Spleen (tissue), 11 donors: ENCODE measurements at regions not wholly inside any gene's neighbourhood (a gene's known extent, or its start where the extent isn't known, plus 50 kb on each side); places are given as distances from the start of the nearest gene placed in this dataset.

Experiments
- DNase-seq: peaks from one replicate; pipeline ENCODE4 v3.0.0-alpha.2; 2020
- H3K27ac ChIP-seq, 8 donors: fragments of 200-600 bp; sonication (generic) in 7 of 8; 1 replicate in 4 of 8; 2 replicates in 4 of 8; pipeline versions ENCODE4 v1.5.0 to v1.8.0; 2016 to 2021; ENCODE audit warnings: inconsistent platforms in 4 of 8, mild to moderate bottlenecking in 4 of 8, moderate library complexity in 1 of 8
- H3K27me3 ChIP-seq, 7 donors: fragments of 200-600 bp; sonication (generic) in 6 of 7; replicated peaks in 1 of 7; 1 replicate in 4 of 7; 2 replicates in 3 of 7; pipeline versions ENCODE4 v1.5.0 to v1.8.0; 2016 to 2021; ENCODE audit warnings: inconsistent platforms in 3 of 7, mild to moderate bottlenecking in 1 of 7
- H3K36me3 ChIP-seq, 6 donors: fragments of 200-600 bp; sonication (generic) in 5 of 6; 1 replicate in 4 of 6; 2 replicates in 2 of 6; pipeline versions ENCODE4 v1.5.0 to v1.8.0; 2016 to 2021; ENCODE audit warnings: inconsistent platforms in 2 of 6
- H3K4me1 ChIP-seq, 6 donors: fragments of 200-600 bp; sonication (generic) in 5 of 6; 1 replicate in 3 of 6; 2 replicates in 3 of 6; pipeline versions ENCODE4 v1.5.0 to v1.8.0; 2016 to 2021; ENCODE audit warnings: inconsistent platforms in 3 of 6
- H3K4me3 ChIP-seq, 8 donors: fragments of 200-600 bp; sonication (generic) in 7 of 8; 1 replicate in 4 of 8; 2 replicates in 4 of 8; pipeline versions ENCODE4 v1.5.0 to v1.8.0; 2016 to 2021; ENCODE audit warnings: inconsistent platforms in 4 of 8, mild to moderate bottlenecking in 4 of 8, moderate library complexity in 2 of 8
- H3K9me3 ChIP-seq, 8 donors: fragments of 200-600 bp; sonication (generic) in 7 of 8; 1 replicate in 4 of 8; 2 replicates in 4 of 8; pipeline versions ENCODE4 v1.5.0 to v1.8.0; 2016 to 2021; ENCODE audit warnings: inconsistent platforms in 4 of 8
- POLR2A ChIP-seq, 3 donors: fragments of 450-650 bp; IDR thresholded peaks; one replicate each; pipeline ENCODE4 v1.5.1; 2017; ENCODE audit warnings: antibody characterized with exemption in 3 of 3, mild to moderate bottlenecking in 1 of 3
- POLR2AphosphoS5 ChIP-seq, 3 donors: sonication (generic); formaldehyde crosslinking; IDR thresholded peaks; one replicate each; pipeline ENCODE4 v1.5.1; 2017; ENCODE audit warnings: antibody characterized with exemption in 3 of 3
- WGBS, 5 donors: extraction: QIAGEN DNeasy Blood & Tissue Kit in 3 of 5; methylation state at CpG; one replicate each; pipeline versions ENCODE4 v1.1.5 to v1.1.7; 2013 to 2018; 5-methylcytosine and 5-hydroxymethylcytosine counted together
- intact Hi-C: fragments of 100-400 bp; cut with DNase I; formaldehyde crosslinking; loops from one replicate; pipeline ENCODE4 v1.15.0; 2023; ENCODE audit warnings: low total_unique reads
- TF ChIP-seq, protein P1 (sequence below), 11 experiments: fragments of 200-600 bp in 7 of 11; fragments of 450-650 bp in 4 of 11; sonication (generic) in 4 of 11; IDR thresholded peaks in 8 of 11; conservative IDR thresholded peaks in 3 of 11; 1 replicate in 7 of 11; 2 replicates in 4 of 11; pipeline versions ENCODE4 v1.4.0 to v1.8.0; 2016 to 2021; ENCODE audit warnings: antibody characterized with exemption in 11 of 11, inconsistent platforms in 4 of 11, mild to moderate bottlenecking in 1 of 11
- donor health status: healthy with polysubstance abuse.
- donor health status: DM: no; HTN: no; CAD: no; lungs with moderate emphysema.
- donor health status: DM: no; HTN: no; CAD: no.
- donor health status: Bipolar disorder and iron deficiency.
- donor health status: healthy.
- donor health status: DM: no; HTN: no; CAD: no.
- donor health status: DM: yes; HTN: yes; CAD: no.

GRCh38 chr15:57819646-57820045 lies 113.1 kb downstream of the POLR2M start:
- H3K27me3 ChIP-seq = peaks cover 0 to 6% (median 0%) of the 10 kb centered on the region in 7 donors
- H3K4me1 ChIP-seq = no peaks in the 10 kb centered on the region
- no peak for TF ChIP-seq POLR2AphosphoS5 (IDR thresholded peaks at IDR 0.05)
- no peak for TF ChIP-seq POLR2A (IDR thresholded peaks at IDR 0.05)
- TF ChIP-seq, protein P1, sequence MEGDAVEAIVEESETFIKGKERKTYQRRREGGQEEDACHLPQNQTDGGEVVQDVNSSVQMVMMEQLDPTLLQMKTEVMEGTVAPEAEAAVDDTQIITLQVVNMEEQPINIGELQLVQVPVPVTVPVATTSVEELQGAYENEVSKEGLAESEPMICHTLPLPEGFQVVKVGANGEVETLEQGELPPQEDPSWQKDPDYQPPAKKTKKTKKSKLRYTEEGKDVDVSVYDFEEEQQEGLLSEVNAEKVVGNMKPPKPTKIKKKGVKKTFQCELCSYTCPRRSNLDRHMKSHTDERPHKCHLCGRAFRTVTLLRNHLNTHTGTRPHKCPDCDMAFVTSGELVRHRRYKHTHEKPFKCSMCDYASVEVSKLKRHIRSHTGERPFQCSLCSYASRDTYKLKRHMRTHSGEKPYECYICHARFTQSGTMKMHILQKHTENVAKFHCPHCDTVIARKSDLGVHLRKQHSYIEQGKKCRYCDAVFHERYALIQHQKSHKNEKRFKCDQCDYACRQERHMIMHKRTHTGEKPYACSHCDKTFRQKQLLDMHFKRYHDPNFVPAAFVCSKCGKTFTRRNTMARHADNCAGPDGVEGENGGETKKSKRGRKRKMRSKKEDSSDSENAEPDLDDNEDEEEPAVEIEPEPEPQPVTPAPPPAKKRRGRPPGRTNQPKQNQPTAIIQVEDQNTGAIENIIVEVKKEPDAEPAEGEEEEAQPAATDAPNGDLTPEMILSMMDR (IDR thresholded peaks at IDR 0.05 in 8 of 11, conservative IDR thresholded peaks at IDR 0.05 in 3 of 11) = no peak
- no peaks in the 10 kb centered on the region for H3K9me3 ChIP-seq
- H3K27ac ChIP-seq = no peak overlapping the region
- DNase-seq = no peak
- no peaks in the 10 kb centered on the region for H3K36me3 ChIP-seq
- intact Hi-C loops = no loop called here
- WGBS, 5 donors = 80 to 89% (median 85%) methylated on average over 4 of the region's 4 CpGs
- H3K4me3 ChIP-seq = no peak overlapping the region

- no peak overlapping the region for H3K27ac ChIP-seq
- no peaks in the 10 kb centered on the region for H3K4me1 ChIP-seq
- 26 to 80% (median 57%) methylated on average over 2 of the region's 2 CpGs for WGBS, 5 donors
- peaks cover 0 to 3% (median 0%) of the 10 kb centered on the region in 7 donors for H3K27me3 ChIP-seq
- no peaks in the 10 kb centered on the region for H3K9me3 ChIP-seq
- intact Hi-C loops = no loop called here
- H3K36me3 ChIP-seq = no peaks in the 10 kb centered on the region
- DNase-seq = no peak
- no peak overlapping the region for H3K4me3 ChIP-seq
- TF ChIP-seq POLR2A (IDR thresholded peaks at IDR 0.05) (no peak), POLR2AphosphoS5 (IDR thresholded peaks at IDR 0.05) (no peak)
- TF ChIP-seq, protein P1 (IDR thresholded peaks at IDR 0.05 in 8 of 11, conservative IDR thresholded peaks at IDR 0.05 in 3 of 11) = no peak
Observed at GRCh38 chr15:57820119-57820518, 113.6 kb downstream of the POLR2M start.

GRCh38 chr15:57821826-57822225 lies 115.3 kb downstream of the POLR2M start:
- WGBS, 5 donors = 60 to 75% (median 65%) methylated on average over 2 of the region's 2 CpGs
- Histone ChIP-seq H3K27ac (no peak overlapping the region), H3K36me3 (no peaks in the 10 kb centered on the region), H3K9me3 (no peaks in the 10 kb centered on the region), H3K27me3 (no peaks in the 10 kb centered on the region), H3K4me1 (no peaks in the 10 kb centered on the region), H3K4me3 (no peak overlapping the region)
- DNase-seq = no peak
- intact Hi-C loops = no loop called here
- TF ChIP-seq POLR2A (IDR thresholded peaks at IDR 0.05) = no peak
- TF ChIP-seq POLR2AphosphoS5 (IDR thresholded peaks at IDR 0.05) = no peak
- TF ChIP-seq, protein P1 (IDR thresholded peaks at IDR 0.05 in 8 of 11, conservative IDR thresholded peaks at IDR 0.05 in 3 of 11) = no peak

DNA sequence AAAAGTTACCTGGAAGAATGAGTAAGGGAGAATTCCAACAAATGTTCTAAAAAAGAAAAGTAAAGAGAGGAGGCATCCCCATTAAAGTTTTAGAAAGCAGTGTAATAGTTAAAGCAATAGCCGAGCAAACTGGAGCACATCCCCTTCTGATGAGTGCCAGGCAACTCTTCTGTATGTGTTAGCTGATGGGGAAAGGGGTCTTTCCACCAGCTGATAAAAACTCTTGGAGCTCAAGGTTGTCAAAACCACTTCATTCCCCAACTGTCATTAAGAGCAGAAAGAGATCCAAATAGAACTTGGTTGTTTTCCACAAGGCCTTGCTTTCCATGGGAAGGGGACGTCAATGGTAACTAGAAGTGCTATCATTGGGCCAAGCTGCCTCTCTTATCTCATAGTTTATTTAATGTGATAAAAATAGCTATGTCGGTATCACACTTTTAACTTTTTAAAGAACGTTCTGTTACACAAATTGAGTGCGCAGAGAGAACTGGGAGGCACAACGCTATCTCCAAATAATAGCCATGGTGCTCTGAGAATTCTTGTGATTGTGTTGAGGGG lies 116.9 kb downstream of the POLR2M start:
- intact Hi-C loops = no loop called here
- H3K27me3 ChIP-seq = no peaks in the 10 kb centered on the region
- peak overlapping the region in 7 of 8 donors; percentile 33 to 80 (median 61) for H3K27ac ChIP-seq
- DNase-seq = no peak
- no peaks in the 10 kb centered on the region for H3K4me1 ChIP-seq
- no peaks in the 10 kb centered on the region for H3K36me3 ChIP-seq
- H3K9me3 ChIP-seq = no peaks in the 10 kb centered on the region
- WGBS, 5 donors = 72 to 88% (median 77%) methylated on average over 6 of the region's 6 CpGs
- TF ChIP-seq POLR2AphosphoS5 (IDR thresholded peaks at IDR 0.05) (no peak), POLR2A (IDR thresholded peaks at IDR 0.05) (no peak)
- TF ChIP-seq, protein P1 (IDR thresholded peaks at IDR 0.05 in 8 of 11, conservative IDR thresholded peaks at IDR 0.05 in 3 of 11) = no peak
- no peak overlapping the region for H3K4me3 ChIP-seq
